HG03108 (cell line): ENCODE measurements at regions not wholly inside any gene's neighbourhood (a gene's known extent, or its start where the extent isn't known, plus 50 kb on each side); places are given as distances from the start of the nearest gene placed in this dataset.
"Not testable (repeated sequence)": the region's sequence is repeated elsewhere in the genome, so short reads cannot be mapped to it uniquely, and the experiment has no call there.

ENCODE experiments used
- ATAC-seq: cut with Tn5 transposase; IDR thresholded peaks from one replicate; pipeline ENCODE4 v1.9.1; 2021; ENCODE audit warnings: moderate library complexity; ENCODE audit not compliant: unreplicated experiment

- no peak for ATAC-seq
These were observed 949.4 kb upstream of the ADGRL4 start for GRCh38 chr1:79955966-79956365.

GRCh38 chr1:79950511-79950910 is 944.0 kb upstream of the ADGRL4 start:
- no peak for ATAC-seq

- no peak for ATAC-seq
These were observed 938.9 kb upstream of the ADGRL4 start for GRCh38 chr1:79945391-79945790.

- no peak for ATAC-seq
These were observed 922.8 kb upstream of the ADGRL4 start for GRCh38 chr1:79929356-79929755.

- no peak for ATAC-seq
These were observed 922.4 kb upstream of the ADGRL4 start for GRCh38 chr1:79928901-79929300.

DNA sequence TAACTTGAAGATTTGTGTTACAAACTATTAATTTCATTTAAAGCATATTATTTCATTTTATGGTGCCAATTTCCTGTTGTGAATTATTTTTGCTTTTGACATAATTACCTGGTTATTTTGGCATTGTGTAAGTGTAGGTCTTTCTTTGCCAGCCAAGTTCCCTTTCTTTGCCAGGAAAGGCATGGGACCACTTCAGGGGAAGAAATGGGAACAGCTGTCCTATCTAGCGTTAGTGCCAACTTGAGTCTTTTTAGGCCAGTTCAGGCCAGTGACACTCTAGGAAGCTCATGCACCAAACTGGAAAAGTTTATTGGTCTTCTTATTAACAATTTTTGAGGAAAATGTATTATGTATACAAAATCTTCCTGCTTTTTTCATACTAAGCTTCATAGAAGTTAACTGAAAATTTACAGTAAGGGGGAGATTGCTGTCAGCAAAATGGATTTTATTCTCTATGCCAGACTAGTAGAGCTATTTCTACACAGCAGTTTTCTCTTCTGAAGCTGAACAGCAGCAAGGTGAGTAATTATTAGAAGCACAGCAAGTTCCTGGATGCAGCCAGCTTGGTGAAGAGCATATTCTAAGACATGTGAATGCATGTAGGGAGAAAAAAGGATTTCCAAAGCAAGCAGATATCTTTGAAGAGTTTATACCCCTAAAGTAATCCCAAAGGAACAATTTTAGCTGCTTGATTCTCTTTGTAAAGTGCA is 914.6 kb upstream of the ADGRL4 start:
- no peak for ATAC-seq

GRCh38 chr1:79914896-79915295 is 908.4 kb upstream of the ADGRL4 start:
- no peak for ATAC-seq

- no peak for ATAC-seq
These were observed 906.3 kb upstream of the ADGRL4 start for GRCh38 chr1:79912813-79913212.

GRCh38 chr1:79903321-79903720 is 896.8 kb upstream of the ADGRL4 start:
- ATAC-seq, result no peak

GRCh38 chr1:79902418-79902817 is 895.9 kb upstream of the ADGRL4 start:
- ATAC-seq, result no peak

DNA sequence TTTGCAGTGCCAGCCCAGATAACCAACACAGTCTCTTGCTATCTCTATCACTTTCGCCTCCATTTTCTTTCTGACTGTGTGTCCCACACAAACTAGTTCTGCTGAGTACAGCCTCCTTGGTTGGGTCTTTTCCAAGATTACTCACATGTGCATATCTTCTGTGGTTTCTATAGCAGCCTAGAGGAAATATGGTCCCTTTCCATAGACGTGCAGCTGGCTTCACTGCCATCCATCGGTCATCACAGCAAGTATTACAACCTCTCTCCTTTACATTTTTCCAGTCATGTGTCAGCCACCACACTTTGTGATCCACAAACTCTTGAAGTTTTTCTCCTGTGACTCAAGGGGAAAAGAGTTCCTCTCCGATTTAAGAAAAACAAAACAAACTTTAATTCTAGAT is 893.4 kb upstream of the ADGRL4 start:
- no peak for ATAC-seq

GRCh38 chr1:79896140-79896539 is 889.6 kb upstream of the ADGRL4 start:
- no peak for ATAC-seq

DNA sequence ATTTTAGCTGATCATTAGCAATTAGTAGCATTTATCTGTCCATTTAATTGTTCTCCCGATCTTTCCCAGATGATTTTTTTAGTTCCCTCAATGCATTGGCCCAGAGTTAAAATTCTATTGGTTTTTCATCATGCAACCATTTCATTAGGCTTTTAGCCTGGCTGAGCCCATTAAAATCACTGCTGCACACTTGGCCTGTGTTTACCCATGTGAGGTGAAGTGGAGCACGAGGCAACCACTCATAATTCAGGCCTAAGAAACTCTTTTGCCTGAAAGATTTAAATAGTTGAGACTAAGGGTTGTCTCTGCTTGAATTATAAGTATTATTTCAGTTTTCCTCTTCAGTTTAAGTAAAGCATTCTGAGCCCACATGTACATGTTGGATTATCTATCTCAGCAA is 889.0 kb upstream of the ADGRL4 start:
- ATAC-seq, result no peak

DNA sequence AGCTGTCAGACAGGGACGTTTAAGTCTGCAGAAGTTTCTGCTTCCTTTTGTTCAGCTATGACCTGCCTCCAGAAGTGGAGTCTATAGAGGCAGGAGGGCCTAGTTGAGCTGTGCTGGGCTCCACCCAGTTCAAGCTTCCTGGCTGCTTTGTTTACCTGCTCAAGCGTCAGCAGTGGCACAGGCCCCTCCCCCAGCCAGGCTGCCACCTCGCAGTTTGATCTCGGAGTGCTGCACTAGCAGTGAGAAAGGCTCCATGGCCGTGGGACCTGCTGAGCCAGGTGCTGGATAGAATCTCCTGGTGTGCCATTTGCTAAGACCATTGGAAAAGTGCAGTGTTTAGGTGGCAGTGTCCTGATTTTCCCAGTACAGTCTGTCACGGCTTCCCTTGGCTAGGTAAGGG is 887.6 kb upstream of the ADGRL4 start:
- ATAC-seq, result not testable (repeated sequence)

GRCh38 chr1:79887059-79887458 is 880.5 kb upstream of the ADGRL4 start:
- ATAC-seq, result no peak

GRCh38 chr1:79885101-79885500 is 878.6 kb upstream of the ADGRL4 start:
- ATAC-seq, result no peak

GRCh38 chr1:79877086-79877485 is 870.6 kb upstream of the ADGRL4 start:
- no peak for ATAC-seq

DNA sequence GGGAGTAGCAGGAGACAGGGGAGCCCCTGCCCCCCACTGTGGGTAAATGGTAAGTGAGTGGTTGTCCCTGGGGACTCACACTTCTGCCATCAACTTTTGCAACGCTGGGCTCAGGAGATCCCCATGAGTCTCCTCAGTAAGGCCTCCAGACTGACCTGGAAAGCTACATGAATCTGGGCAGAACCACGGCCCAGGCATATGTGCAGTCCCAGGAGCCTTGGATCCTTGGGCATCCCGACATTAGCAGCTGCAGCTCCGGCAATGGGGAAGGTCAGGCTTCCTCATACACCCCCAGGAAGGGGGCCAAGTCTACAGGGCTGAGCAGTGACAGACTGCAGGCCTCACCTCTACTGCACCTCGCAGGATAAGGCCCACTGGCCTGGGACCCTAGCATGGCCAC is 868.7 kb upstream of the ADGRL4 start:
- ATAC-seq, result no peak

DNA sequence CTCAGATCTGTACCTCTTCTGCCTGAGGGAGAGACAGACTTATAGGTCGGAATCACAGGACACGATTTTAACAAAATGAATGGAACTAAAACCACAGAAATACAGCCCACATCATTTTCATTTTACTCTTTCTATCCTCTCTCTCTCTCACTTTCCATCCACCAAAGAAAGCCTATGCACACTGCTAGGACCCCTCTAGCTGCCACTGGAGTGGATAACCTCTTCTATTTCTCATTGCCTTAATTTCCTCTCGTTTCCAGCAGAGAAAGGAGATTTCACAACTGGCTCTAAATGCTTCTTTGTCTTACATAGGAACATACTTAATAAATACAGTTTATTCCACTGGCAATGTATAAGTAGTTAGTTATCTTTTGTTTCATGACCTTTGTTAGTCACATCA is 867.8 kb upstream of the ADGRL4 start:
- ATAC-seq, result no peak

- no peak for ATAC-seq
These were observed 852.9 kb upstream of the ADGRL4 start for GRCh38 chr1:79859212-79859948.

DNA sequence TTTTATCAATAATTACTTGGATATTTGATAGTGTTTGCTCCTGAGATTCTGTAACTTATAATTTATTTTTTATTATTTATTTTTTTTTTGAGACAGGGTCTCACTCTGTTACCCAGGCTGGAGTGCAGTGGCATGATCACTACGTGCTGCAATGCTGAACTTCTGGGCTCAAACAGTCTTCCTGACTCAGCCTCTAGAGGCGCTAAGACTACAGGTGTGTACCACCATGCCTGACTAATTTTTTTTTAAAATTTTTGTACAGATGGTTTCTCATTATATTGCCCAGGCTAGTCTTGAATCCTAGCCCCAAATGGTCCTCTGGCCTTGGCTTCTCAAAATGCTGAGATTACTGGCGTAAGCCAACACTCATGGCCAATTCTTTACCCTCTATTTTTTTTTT is 845.5 kb upstream of the ADGRL4 start:
- ATAC-seq, result no peak

DNA sequence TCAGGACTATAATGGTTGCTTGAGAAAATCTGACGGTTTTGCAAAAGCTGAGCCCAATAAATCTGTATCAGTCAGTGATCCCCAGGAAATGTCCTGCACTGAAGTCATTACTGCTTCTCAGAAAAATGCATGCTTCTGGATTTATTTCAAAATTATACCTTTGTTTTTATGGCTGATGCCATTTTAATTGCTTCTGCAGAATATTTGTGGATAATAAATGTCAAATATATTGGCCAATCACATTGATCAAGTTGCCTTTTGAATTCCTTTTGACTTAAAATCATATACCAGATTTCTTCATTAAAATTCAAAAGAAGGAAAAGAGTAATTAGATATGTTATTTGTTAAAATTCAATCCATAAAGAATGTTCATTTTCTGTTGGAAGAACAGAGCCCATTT is 842.9 kb upstream of the ADGRL4 start:
- no peak for ATAC-seq

DNA sequence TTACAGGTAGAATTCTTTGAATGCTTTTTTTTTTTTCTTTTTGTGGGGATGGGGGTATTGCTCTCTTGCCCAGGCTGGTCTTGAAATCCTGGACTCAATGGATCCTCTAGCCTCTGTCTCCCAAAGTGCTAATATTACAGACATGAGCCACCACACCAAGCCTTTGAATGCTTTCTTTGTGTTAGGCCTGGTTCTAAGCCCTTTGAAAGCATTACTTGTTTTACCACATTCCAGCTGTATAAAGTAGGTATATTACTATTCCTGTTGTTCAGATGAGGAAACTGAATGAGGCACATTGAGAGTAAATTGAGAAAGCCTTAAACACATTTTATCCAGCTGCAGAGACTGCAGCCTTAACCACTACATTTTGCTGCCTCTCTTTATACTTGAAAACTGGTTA is 841.8 kb upstream of the ADGRL4 start:
- ATAC-seq, result no peak
